MV-4-11 (cell line): ENCODE measurements at regions not wholly inside any gene's neighbourhood (a gene's known extent, or its start where the extent isn't known, plus 50 kb on each side); places are given as distances from the start of the nearest gene placed in this dataset.

ENCODE experiments used
- DNase-seq: peaks from one replicate; lab custom pipeline; 2025; lab: John Stamatoyannopoulos, UW

DNA sequence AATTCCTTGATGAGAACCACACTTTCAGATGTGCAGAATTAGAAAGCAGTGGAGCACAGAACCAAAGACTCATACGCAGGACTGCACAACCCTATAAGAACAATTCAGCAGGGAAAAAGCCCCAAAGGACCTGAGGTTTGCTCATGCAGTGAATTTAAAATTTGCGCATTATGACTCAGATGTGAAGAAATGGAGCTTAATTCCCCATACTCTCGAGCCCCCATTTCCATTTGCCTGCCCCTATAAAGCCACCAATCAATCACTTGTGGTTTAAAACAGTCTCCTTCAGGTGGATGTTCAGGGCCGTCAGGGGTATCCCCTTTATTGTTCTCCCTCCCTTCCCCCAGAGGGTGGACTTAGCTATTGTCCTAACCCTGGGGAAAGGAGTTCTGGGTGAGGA, 221.2 kb downstream of the IGSF11 start:
- no peak for DNase-seq

- peak; percentile 16 for DNase-seq
These were observed 216.9 kb downstream of the IGSF11 start for GRCh38 chr3:118817748-118818165.

DNA sequence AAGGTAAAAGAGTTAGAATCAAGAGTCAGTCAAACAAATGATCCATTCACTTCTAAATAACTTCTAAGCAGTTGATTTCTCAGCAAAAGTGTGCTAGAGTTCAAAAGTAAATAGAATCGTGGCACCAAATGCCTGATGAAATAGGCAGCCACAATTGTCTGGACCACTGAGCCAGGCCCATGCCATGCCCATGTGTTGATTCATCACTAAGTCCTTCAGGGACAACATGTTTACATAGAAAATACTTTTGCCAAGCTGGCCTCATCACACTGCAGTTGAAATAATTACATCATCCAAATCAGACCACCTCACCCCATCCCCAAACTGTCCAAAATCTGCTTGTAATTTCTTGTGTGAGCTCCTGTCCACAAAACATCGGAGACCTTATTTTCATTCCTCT, 216.3 kb downstream of the IGSF11 start:
- DNase-seq = no peak

DNA sequence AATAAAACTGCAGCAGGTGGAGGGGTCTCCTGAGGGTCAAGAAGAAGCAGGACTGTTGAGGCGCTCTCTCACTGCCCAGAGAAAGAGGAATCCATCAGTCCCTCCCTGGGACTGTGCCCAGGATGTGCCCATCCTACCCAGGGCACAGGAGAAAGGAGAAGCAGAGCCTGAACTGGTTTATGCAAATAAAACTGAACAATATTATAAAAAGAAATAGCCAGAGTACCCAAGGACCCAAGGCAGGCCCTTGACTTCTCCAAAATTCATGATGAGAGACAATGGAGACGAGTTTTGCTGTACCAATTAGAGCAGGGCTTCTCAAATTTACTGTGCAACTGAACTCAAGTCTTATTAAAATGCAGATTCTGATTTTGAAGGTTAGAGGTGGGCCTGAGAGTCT, 211.0 kb downstream of the IGSF11 start:
- no peak for DNase-seq

DNA sequence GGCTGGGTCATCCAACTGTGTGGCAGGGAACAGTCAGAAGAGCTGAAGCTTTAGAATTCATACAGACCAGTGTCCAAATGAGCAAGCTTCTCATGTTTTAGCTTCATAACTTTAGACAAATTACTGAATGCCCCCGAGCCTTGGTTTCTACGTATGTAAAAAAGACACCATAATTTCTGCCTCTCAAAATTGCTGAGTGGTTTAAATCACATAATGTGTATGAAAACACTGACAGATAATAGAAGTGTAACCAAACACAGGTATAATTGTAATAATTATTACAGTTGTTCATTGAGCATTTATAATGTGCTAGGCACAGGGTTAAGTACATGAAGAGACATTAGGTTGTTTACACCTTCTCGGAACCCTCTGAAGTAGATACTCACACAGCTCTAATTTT, 207.2 kb downstream of the IGSF11 start:
- DNase-seq = no peak

DNA sequence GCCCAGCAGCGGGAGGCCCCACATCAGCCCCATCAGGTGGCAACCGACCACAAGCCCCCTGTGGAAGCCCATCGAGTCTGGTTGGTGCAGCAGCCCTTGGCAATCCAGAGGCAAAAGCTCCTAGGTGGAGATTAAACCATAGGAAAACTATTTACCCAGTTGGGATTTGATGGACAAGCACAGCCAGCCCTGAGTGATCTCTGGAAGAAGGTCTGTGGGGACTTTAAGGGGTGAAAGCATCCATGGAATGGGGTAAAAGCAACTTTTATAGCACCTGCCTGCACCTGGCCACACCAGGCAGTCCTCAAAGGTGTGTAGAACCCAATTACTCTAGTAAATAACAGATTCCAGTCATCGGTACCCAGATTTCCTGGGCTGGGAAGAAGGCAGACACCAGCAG, 206.3 kb downstream of the IGSF11 start:
- no peak for DNase-seq

DNA sequence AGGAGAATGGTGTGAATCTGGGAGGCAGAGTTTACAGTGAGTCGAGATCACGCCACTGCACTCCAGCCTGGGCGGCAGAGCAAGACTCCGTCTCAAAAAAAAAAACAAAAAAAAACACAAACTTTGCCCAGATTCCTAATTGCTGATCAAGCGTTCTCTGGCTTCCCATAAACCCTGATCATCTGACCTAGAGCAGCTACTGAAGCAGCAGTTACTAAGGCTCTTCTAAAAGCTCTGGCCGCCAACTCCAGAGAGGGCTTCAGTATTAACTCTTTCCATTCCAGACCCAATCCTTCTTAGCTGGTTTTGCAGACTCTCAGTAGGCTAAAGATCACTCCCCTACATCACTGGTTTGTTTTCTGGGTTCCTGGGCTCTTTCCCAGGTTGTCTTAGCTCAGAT, 201.6 kb downstream of the IGSF11 start:
- no peak for DNase-seq

- DNase-seq = no peak
These were observed 195.8 kb downstream of the IGSF11 start for GRCh38 chr3:118838871-118839270.

- no peak for DNase-seq
These were observed 192.3 kb downstream of the IGSF11 start for GRCh38 chr3:118842147-118842863.

DNA sequence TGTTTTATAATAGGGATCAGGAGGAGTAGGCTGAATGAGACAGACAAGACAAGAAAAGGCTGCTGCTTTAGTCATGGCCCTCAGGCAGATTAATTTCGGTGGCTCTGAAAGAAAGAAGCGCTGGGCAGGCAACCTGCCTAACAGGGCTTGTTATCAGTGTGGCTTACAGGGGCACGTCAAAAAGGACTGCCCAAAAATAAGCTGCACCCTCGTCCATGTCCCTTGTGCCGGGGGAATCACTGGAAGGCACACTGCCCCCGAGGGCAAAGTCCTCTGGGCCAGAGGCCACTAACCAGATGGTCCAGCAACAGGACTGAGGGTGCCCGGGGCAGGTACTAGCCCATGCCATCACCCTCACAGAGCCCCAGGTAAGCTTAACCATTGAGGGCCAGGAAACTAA, 188.5 kb downstream of the IGSF11 start:
- no peak for DNase-seq
